ENCODE measurements at regions not wholly inside any gene's neighbourhood (a gene's known extent, or its start where the extent isn't known, plus 50 kb on each side); places are given as distances from the start of the nearest gene placed in this dataset.
"Not testable (repeated sequence)": the region's sequence is repeated elsewhere in the genome, so short reads cannot be mapped to it uniquely, and the experiment has no call there.

DNA sequence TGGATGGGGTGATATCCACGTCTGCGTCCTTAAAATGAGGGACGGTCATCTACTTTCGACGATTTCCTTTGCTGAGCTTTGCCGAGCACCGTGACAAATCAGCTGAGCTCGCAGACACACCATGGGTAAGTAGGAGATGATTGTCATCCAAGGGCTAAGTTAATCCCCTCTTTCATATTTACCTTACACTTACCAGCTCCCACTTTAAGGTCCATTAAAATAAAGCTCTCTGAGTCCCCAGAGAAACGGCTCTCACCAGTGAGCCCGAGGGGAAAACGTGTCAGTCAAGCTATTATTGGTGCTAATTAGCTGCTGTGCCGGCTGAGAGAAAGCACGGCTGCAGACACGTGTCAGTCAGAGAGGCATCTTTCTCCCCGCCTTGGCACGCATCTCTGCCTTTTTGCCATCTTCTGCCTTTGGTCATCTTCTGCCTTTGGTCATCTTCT lies 72.2 kb downstream of the CRLF2 start:
- POLR2A ChIA-PET = no interaction called here
- no peak for DNase-seq (ENCODE audit: extremely low spot score)
- TF ChIP-seq CTCF (IDR thresholded peaks at IDR 0.05; ENCODE audit: control extremely low read depth, extremely low read depth, low read depth, missing control alignments) = no peak
- CTCF ChIA-PET = no interaction called here

DNA sequence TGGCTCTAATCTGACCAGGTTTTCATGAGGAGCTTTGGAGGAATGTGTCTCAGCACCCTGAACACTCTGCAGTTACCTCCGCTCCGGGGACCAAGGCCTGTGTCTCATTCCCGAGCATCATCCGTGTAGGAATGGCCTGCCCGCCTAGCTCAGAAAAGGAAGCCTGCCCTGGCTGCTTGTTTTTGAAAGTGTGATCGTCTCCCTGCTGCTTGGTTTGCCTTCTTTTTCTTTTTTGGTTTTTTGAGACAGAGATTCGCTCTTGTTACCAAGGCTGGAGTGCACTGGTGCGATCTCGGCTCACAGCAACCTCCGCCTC lies 73.3 kb downstream of the CRLF2 start:
- no peak for TF ChIP-seq CTCF (IDR thresholded peaks at IDR 0.05; ENCODE audit: control extremely low read depth, extremely low read depth, low read depth, missing control alignments)
- DNase-seq (ENCODE audit: extremely low spot score) = no peak
- ChIA-PET CTCF (no interaction called here), POLR2A (no interaction called here)

- TF ChIP-seq CTCF (IDR thresholded peaks at IDR 0.05; ENCODE audit: control extremely low read depth, extremely low read depth, low read depth, missing control alignments) = no peak
- ChIA-PET POLR2A (no interaction called here), CTCF (no interaction called here)
These were observed 73.8 kb downstream of the CRLF2 start for GRCh38 chrX:1138476-1139184.

DNA sequence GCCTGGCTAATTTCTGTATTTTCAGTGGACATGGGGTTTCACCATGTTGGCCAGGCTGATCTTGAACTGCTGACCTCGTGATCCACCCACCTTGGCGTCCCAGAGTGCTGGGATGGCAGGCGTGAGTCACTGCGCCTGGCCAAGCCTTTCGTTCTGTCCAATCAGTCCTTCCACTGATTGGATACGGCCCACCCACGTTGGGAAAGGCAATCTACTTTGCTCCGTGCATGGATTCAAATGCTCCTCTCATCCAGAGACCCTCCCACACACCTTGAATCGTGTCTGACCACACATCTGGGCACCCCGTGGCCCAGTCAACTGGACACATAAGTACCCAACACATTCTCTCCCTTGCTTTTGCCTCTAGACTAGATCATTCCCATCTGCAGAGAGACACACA lies 74.9 kb downstream of the CRLF2 start:
- no peak for DNase-seq (ENCODE audit: extremely low spot score)
- POLR2A ChIA-PET = no interaction called here
- CTCF ChIA-PET = no interaction called here
- TF ChIP-seq CTCF (IDR thresholded peaks at IDR 0.05; ENCODE audit: control extremely low read depth, extremely low read depth, low read depth, missing control alignments) = no peak

More at GRCh38 chrX:1138476-1139184, 73.8 kb downstream of the CRLF2 start:
- no peak for DNase-seq (ENCODE audit: extremely low spot score)

- CTCF ChIA-PET; POLR2A ChIA-PET; DNase-seq (ENCODE audit: extremely low spot score): not testable (repeated sequence)
These were observed 75.9 kb downstream of the CRLF2 start for GRCh38 chrX:1136582-1136981.

GRCh38 chrX:1134976-1135375 lies 77.5 kb downstream of the CRLF2 start:
- DNase-seq (ENCODE audit: extremely low spot score) = no peak
- POLR2A ChIA-PET = no interaction called here
- CTCF ChIA-PET = no interaction called here
- TF ChIP-seq CTCF (IDR thresholded peaks at IDR 0.05; ENCODE audit: control extremely low read depth, extremely low read depth, low read depth, missing control alignments) = no peak

DNA sequence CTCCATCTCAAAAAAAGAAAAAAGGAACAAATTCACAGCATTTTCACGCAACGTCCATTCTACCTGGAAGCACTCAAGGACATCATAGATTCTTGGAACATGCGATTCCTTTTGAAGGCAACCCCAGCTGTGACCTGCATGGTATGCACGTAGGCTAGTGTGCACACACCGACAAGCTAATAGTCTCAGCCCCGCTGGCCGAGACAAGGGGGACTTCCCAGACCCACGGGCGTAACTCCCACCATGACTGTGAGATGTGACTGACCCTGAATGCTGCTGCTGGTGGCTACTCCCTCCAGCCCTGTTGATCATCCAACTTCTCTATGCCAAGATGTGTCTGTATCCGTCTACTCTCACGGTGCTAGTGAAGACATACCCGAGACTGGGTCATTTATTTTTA lies 78.3 kb downstream of the CRLF2 start:
- ChIA-PET CTCF (no interaction called here), POLR2A (no interaction called here)
- DNase-seq (ENCODE audit: extremely low spot score) = no peak
- TF ChIP-seq CTCF (IDR thresholded peaks at IDR 0.05; ENCODE audit: control extremely low read depth, extremely low read depth, low read depth, missing control alignments) = no peak

All from GM10248 (cell line).